CD4-positive, alpha-beta T cell treated with Interleukin-2 at 100 ng/mL for 4 hours (primary cell): ENCODE measurements at regions not wholly inside any gene's neighbourhood (a gene's known extent, or its start where the extent isn't known, plus 50 kb on each side); places are given as distances from the start of the nearest gene placed in this dataset.

Source experiments
- DNase-seq: peaks from one replicate; pipeline ENCODE4 v3.0.0-alpha.2; 2020; ENCODE audit warnings: low spot score

DNA sequence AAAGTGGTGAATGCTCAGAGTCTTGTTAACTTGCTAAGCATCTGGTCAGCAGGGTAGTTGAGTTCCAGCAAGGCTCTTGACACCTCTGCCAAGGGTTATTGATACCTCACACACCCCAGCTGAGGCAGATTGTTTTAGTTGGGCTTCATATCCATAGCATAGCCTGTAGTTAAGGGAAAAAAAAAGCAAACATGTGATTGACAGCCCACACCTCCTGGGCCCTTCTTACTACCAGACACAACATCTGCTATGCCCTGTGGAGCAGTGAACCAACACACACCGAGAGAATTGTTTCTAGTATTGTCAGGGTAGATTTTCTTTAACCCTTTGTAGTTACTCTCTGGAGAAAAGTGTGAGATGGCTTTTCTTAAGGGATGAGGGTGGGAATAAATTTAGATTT, 697.0 kb upstream of the POU3F2 start:
- DNase-seq, result no peak

- DNase-seq, result no peak
Observed at GRCh38 chr6:98142839-98143238, 691.5 kb upstream of the POU3F2 start.

DNA sequence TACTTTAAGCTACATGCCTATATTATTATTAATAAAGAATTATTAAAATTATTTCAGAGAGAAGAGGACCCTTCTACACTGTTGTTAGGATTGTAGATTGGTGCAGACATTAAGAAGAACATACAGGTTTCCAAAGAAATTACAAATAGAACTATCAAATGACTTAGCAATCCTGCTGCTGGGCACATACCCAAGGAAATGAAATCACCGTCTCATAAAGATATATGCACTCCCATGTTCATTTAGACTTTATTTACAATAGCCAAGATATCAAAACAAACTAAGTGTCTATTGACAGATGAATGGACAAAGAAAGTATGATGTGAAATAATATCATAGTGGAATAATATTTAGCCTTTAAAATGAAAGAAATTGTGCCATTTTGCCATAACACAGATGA, 687.7 kb upstream of the POU3F2 start:
- no peak for DNase-seq

- no peak for DNase-seq
Observed at GRCh38 chr6:98156580-98156979, 677.8 kb upstream of the POU3F2 start.

DNA sequence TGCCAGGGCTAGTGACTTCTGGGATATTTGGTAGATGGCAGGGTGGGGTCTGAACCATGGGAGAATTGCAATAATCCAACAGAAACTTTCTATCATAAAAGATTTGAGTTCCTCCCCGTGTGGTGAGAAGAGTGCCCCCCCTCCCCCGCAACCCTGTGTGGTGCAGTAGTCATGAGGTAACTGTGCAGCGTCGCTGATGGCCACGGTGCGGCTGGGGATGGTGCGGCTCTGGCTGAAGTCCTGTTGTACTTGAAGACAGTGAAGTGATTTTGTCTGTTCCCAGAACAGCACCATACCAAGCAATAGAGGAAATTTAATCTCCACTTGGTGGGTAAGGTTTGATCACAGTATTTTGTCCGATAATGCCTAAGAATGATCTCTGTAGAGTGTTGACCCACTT, 654.8 kb upstream of the POU3F2 start:
- DNase-seq, result no peak

- DNase-seq, result no peak
Observed at GRCh38 chr6:98200084-98200483, 634.3 kb upstream of the POU3F2 start.

- DNase-seq, result no peak
Observed at GRCh38 chr6:98203170-98203806, 631.1 kb upstream of the POU3F2 start.

GRCh38 chr6:98212468-98212867, 621.9 kb upstream of the POU3F2 start:
- no peak for DNase-seq

GRCh38 chr6:98215531-98215930, 618.8 kb upstream of the POU3F2 start:
- no peak for DNase-seq

DNA sequence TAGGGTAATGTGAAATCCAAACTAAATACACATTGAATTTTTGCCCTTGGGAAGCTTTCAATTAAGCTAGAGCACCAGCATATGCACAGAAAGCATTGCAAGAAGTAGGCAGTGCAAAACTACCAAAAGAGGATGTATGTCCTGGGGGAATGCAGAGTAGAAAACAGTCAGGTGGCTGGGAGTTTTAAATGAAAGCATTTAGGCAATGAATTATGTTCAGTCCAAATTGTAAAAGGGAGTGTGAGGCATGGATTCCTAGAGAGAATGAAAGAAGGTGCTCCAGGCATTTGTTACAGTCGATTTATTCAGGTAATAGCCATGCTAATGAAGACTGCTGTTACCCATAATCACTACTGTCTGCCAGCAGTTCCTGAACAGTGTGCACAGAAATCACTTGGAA, 604.1 kb upstream of the POU3F2 start:
- no peak for DNase-seq

- no peak for DNase-seq
Observed at GRCh38 chr6:98239057-98239456, 595.3 kb upstream of the POU3F2 start.

DNA sequence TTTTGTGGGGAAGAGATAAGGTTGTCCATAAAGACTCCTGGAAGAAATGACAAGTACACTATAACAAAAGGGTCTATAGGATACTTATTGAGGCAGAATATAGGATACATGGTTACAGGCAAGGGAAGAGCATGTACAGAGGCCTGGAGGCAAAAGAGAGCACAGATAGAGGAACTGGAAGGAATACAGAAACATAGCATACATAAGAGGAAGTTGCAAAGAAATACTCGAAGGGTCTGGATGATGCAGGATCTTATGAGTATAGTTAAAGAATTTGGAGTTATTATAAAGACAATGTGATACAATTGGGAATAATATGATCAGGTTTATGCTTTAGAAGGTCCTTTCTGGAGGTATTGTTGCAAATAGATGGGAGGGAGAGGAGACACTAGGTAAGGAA, 592.7 kb upstream of the POU3F2 start:
- DNase-seq, result no peak

- no peak for DNase-seq
Observed at GRCh38 chr6:98254624-98255023, 579.8 kb upstream of the POU3F2 start.

- no peak for DNase-seq
Observed at GRCh38 chr6:98260382-98260781, 574.0 kb upstream of the POU3F2 start.

DNA sequence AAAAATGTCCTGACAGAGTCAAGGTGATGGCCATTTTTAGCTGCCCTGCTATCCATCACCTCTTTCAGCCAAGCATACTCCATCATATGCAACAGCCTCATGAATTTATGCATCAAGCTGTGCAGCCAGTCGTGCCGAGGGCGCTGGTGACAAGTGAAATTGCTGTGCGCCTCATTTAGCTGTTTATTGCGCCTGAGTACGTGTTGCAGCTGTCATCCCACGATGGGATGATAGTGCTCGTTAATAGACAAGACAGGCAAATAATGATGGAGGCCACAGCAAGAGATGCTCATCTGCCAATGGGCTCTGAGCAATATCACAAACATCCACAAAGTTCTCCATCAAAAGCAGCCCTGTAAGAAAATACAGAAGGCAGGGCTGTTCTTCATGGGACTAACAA, 562.3 kb upstream of the POU3F2 start:
- DNase-seq, result no peak

- DNase-seq, result no peak
Observed at GRCh38 chr6:98274691-98275090, 559.7 kb upstream of the POU3F2 start.

GRCh38 chr6:98280492-98280891, 553.9 kb upstream of the POU3F2 start:
- DNase-seq, result no peak

DNA sequence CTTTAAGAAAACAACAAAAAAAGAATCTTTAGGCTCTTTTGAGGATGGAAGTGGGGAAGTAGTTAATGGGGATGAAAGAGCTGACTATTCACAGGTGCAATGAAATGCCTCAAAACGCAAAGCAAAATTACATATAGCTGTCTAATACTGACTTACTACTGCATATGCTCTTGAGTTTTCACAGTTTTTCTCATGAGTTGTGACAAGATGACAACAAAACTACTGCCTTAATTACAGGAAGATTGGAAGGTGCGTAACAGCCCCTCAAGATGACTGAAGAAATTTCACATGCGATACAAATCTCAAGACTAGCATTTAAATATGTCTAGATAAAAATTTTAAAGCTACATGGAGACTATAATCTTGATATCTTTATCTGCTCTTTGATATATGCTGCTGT, 547.8 kb upstream of the POU3F2 start:
- no peak for DNase-seq

DNA sequence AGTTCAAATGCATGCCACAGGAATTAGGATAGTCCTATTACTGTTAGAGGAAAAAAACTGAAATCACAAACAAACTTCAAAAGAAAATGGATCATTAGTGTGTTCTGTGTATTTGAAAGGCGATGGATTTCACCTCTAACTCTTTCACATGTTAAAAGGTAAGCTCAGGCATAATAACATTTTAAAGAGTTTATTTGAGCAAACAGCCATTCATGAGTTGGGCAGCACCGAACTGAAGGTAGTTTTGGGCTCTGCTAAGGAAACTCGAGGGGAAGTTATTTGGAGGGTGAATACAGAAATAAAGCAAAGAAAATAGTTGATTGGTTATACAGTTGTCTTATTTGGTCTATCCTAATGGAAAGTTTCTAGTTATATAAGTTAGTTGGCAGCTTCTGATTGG, 546.5 kb upstream of the POU3F2 start:
- DNase-seq, result no peak

DNA sequence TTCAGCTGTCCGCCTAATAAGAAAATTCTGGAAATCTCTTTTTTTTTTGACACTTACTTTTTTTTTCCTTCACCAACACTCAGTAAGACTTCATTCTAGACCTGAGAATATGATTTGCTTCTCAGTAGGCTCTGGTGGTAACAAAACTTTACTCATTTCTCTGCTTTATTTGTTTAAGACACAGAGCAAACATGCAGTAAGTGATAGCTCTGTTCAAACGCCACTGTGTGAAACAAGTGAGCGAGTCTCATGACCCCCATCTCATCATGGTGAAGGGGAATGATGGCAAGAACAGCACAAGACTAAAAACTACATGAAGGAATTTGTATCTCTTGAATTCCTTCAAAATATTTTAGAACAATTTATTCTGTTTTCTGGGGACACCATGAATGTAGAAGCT, 541.6 kb upstream of the POU3F2 start:
- DNase-seq, result no peak

DNA sequence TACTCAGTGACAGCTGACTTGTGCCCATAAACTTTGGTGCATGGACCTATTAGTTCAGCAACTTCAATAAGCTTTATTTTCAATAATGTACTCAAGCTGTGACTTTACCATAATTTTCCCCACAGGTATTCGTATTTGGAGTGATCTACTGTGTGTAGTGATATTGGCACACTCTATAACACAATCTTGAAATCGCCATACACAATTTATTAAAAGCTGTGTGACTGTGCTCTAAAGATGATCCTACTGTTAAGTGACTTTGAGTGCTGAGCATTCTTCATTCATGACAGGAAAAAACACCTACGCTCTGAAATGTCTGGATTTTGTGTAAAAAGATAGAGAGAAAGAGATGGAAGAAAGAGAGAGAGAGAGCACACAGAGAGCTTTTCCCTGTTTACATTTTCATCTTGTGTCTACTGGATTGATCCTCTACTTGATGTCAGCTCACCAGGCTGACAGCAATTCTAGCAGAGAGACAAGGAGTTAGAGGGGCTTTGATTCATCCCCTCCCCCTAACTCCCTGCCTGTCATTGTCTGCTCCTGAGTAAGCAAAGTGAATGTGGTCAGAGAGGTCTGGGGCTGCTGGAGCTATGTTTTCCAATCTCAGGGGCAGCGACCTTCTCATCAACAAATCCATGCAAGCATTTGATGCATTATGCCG, 538.7 kb upstream of the POU3F2 start:
- DNase-seq, result no peak

GRCh38 chr6:98308564-98308963, 525.8 kb upstream of the POU3F2 start:
- no peak for DNase-seq

DNA sequence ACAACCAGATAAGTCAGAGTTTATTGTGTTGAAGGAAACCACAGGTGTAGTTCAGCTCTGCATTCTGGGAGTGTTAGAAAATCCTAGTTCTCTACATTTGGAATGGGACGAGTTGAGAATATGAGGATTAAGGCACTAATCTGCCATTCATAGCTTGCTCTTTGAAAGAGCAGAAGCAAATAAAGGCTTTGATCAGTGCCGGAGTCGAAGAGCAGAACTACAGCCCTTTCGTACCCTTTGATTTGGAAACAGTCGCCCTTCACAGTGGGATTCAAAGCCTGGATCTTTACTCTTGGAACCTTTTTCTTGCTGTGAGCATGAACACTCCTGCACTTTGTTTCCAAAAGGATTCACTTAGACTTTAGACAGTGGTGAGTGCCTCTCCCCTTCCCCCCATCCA, 523.9 kb upstream of the POU3F2 start:
- no peak for DNase-seq

GRCh38 chr6:98323605-98324004, 510.8 kb upstream of the POU3F2 start:
- no peak for DNase-seq
